NCI-H1092 treated with DMSO at 0.1 percent for 48 hours (cell line): ENCODE measurements at regions not wholly inside any gene's neighbourhood (a gene's known extent, or its start where the extent isn't known, plus 50 kb on each side); places are given as distances from the start of the nearest gene placed in this dataset.
"Not testable (repeated sequence)": the region's sequence is repeated elsewhere in the genome, so short reads cannot be mapped to it uniquely, and the experiment has no call there.

Experiments
- DNase-seq: peaks from one replicate; lab custom pipeline; 2025; lab: John Stamatoyannopoulos, UW

- no peak for DNase-seq
Observed at GRCh38 chr3:137116619-137117018, 158.8 kb downstream of the IL20RB start.

GRCh38 chr3:137121704-137122314, 164.0 kb downstream of the IL20RB start:
- DNase-seq = peak; percentile 26

DNA sequence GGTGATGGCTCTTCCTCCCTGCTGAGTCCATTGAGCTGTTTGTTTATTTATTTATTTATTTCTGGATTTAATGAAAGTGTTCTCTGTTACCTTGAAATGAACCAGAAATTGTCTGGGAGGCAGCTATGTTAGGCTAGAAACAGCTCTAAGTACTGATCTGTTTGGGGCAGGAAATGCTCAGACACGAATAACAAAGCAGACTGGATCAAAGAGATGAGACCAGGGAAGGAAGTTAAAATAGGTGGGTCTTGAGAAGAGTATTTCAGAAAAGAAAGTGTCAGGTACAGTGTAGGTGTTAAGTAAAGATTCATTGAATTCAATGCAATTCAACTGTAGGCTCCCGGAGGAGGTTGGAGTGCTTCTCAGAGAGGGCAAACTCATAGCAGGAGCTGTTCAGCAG, 173.3 kb downstream of the IL20RB start:
- no peak for DNase-seq

DNA sequence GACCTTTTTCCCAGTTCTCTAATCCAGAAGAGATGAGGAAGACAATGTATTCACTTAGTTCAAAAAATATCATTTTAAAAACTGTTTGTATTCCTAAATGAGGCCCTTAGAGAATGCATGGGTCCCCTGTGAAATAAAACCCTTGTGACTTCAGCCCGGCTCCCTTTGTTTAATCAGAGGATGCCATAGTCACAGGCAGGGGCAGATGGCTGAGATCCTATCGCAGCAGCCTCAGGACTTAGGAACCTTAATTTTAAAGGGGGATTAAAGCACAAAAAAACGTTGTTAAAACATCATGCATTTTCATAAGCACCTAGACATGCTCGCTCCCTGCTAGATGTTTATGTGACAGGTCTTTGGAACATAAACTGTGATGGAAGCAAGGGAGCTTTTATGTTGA, 176.6 kb downstream of the IL20RB start:
- no peak for DNase-seq

GRCh38 chr3:137148406-137148805, 190.6 kb downstream of the IL20RB start:
- no peak for DNase-seq

- no peak for DNase-seq
Observed at GRCh38 chr3:137148917-137149316, 191.1 kb downstream of the IL20RB start.

DNA sequence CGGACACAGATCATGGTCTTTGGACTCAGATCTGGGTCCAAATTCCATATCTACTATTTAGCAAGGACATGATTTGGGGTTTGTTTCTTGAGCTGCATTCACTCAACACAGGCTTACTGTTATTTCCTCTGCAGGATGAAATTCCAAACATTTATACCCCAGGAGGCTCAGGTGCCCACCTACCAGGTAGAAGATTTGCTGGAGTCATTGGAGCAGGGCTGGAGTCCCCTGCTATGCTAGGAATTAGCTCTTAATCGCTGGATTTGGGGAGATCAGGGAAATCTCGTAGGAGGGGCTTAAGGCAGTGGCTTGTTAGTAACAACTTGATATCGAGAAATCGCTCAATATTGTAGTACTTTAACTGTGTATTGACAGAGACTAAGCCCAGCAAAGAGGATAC, 193.0 kb downstream of the IL20RB start:
- no peak for DNase-seq

DNA sequence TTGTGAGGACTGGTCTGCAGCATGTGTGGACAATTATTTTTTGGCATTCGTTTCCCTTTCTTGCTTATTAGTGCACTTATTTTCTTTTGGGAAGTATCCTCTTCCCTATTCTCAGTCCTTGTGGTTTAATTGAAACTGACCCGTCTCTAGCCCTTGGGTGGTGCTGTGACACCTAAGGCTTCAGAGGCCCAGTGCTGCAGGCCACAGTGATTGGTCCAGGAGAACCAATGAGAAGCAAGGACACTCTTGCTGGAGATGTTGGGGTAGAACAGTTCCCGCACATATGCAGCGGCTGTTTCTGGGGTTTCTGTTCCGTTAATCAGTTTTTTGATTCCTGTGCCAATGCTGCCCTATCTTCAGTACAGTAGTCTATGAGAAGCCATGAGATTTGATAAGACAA, 195.3 kb downstream of the IL20RB start:
- not testable (repeated sequence) for DNase-seq

DNA sequence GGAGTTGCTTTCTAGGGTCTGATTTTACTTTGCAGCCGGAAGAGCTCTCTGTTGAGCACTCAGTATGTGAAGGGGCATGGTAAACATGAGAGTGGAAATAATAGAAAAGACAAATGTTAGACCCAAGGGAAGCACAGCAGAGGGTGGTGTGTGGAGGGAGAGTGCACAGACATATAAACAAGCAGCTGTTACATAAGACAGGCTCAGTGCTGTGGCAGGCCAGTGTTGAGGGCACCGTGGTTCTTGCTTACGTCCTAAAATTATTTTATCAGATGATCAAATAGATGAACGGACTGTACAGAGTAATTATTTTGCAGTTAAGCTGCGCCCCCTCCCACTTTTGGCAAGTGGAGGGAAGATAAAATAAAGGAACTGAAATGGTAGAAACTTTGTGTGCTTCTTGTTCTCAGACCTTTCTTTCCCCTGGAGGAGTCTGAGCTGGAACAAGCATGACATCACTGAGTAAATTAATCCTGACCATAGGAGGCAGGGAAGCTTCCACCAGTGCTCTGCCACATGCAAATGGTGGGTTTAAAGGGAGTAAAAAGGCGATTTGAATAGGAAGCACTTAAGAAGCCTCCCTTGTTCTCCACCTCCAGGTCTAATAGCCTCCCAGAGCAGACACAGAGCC, 205.6 kb downstream of the IL20RB start:
- DNase-seq = peak; percentile 39

DNA sequence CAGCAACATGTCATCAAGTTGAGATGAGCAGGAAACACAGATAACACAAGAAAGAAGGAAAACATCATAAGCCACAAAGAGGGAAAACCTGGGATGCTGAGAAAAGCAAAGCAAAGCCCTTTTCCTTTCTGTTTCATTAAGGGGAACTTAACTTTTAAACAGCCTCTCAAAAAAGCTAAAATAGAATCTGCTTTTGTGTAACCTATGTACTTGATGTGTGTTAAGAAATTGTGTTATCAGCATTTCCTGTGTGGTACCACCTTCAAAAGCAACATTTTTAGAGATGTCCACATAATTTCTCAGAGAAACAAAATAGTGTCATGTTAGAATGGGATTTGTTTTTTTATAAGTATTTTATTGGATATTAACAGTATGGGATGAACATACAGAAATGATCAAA, 206.2 kb downstream of the IL20RB start:
- no peak for DNase-seq

DNA sequence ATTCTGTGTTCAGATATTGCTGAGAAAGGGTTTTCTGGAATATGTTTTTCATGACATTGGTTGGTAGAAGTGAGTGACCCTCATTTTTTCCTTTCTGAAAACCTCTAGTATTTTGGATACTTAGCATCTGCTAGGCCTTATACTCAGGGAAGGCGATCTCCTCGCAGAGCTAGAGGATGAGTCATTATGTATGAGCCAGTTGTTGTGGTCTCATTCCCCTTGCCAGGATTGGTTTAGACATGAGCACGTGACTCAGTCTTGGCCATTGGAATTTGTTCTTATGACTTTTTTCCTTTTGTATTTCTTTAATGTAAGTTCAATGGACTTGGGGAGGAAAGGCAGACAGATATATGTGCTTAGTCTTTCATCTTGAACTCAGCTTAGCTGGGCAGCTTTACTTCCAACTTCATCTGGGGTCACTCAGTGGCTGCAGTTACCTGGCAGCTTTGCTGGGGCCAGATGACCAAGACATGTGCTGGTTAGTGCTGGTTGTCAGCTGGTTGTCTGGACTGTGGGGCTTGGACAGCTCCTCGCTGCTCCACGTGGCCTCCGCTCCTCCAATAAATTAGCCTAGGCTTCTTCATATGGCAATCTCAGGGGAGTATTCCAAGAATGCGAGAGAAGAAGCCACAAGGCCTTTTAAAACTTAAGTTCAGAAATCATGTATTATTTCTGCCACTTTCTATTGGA, 207.5 kb downstream of the IL20RB start:
- DNase-seq = no peak

GRCh38 chr3:137171834-137172603, 214.2 kb downstream of the IL20RB start:
- DNase-seq = no peak

- no peak for DNase-seq
Observed at GRCh38 chr3:137172728-137173127, 214.9 kb downstream of the IL20RB start.

DNA sequence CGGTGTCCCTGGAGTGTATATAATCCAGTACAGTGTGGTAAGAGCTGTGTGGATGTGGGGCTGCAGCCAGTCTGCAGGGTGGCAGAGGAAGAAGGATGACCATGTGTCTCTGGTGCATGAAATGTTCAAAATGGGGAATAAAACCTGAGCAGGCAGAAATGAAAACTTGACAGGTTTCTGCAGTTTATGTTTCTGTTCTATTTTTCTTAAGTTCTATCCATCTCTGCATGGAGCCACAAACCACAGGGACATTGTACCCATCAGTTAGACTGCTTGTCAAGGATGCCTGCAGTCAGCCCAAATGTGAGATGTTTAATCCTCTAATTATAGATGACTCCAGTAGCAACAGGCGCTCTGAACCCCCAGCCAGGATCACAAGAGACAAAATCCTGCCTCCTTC, 216.7 kb downstream of the IL20RB start:
- DNase-seq = no peak

- DNase-seq = no peak
Observed at GRCh38 chr3:137180220-137180619, 222.4 kb downstream of the IL20RB start.

DNA sequence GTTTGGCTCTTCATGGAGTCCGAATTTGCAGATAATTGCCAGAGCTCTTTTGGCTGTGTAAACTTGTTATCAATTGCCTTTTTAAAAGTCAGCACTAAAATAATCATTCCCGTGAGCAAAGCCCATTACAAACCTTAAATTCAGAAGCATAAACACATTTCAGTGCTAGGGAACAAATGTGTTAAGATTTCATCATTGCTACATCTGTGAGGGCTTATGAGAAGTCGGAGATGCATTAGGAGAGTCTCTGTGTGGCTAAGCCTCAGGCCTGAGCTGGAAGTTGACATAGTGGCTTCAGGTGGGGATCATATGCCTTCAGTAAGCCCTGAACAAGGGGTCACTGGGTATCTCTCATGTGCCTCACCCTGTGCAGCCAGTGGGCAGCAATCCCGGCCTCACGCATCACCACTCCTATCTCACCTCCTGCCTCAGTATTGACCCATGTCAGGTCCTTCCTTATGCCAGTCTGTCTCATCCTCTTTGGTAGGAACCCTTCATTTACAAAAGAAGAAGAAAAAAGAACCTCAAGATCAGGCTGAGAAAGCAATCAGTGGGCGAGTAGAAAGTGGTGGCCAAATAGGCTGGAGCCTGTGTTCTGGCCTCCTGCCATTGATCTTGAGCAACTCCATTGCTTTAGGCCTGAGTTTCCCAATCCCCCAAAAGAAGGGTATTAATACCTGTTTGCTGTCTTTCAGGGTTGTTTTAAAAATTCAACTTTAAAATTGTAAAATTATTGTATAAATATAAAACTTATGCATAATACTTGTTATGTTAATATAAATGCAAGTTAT, 233.5 kb downstream of the IL20RB start:
- no peak for DNase-seq

- no peak for DNase-seq
Observed at GRCh38 chr3:137191951-137192350, 234.2 kb downstream of the IL20RB start.

- DNase-seq = no peak
Observed at GRCh38 chr3:137194301-137194700, 236.5 kb downstream of the IL20RB start.

GRCh38 chr3:137198374-137198773, 240.6 kb downstream of the IL20RB start:
- not testable (repeated sequence) for DNase-seq

- no peak for DNase-seq
Observed at GRCh38 chr3:137199678-137200077, 241.9 kb downstream of the IL20RB start.

- no peak for DNase-seq
Observed at GRCh38 chr3:137201066-137201465, 243.3 kb downstream of the IL20RB start.

DNA sequence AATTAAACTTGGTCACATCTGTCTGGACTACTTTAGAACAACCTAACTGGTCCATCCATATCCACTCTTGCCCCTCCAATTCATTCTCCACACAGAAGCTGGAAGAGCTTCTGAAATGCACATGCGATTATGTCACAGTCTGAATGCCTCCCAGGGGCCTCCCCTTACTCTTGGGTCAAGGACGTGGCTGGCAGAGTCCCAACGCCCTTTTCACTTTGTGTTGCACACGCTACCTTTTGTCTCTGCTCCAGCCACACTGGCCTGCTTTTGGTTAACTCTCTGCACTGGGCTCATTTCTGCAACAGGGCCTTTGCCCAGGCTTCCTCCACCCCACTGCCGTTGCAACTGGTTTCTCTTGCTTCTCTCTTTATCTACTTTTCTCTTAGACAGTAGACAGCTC, 245.2 kb downstream of the IL20RB start:
- DNase-seq = no peak
